Liver (tissue), 3 donors: ENCODE measurements at regions not wholly inside any gene's neighbourhood (a gene's known extent, or its start where the extent isn't known, plus 50 kb on each side); places are given as distances from the start of the nearest gene placed in this dataset.

ENCODE experiments used
- GABPA ChIP-seq, 2 donors: IDR thresholded peaks in 1 of 2; conservative IDR thresholded peaks in 1 of 2; 2 replicates each; pipeline ENCODE4 v1.6.1; 2016; ENCODE audit warnings: antibody characterized with exemption in 2 of 2, mild to moderate bottlenecking in 1 of 2, moderate library complexity in 1 of 2
- TF ChIP-seq, protein P1 (sequence below): IDR thresholded peaks from 2 replicates; pipeline ENCODE4 v1.6.1; 2016; ENCODE audit warnings: antibody characterized with exemption, mild to moderate bottlenecking
- TF ChIP-seq, protein P2 (sequence below): fragments of 150-350 bp; IDR thresholded peaks from 2 replicates; pipeline ENCODE4 v1.5.1; 2017; ENCODE audit warnings: improper control_type of control experiment, low read depth, low read length; ENCODE audit not compliant: missing input control
- TF ChIP-seq, protein P3 (sequence below): IDR thresholded peaks from 2 replicates; pipeline ENCODE4 v1.6.1; 2016; ENCODE audit warnings: antibody characterized with exemption
- TF ChIP-seq, protein P4 (sequence below): IDR thresholded peaks from 2 replicates; pipeline ENCODE4 v1.6.1; 2016; ENCODE audit warnings: antibody characterized with exemption
- donor health status: healthy.
- donor health status: healthy.

DNA sequence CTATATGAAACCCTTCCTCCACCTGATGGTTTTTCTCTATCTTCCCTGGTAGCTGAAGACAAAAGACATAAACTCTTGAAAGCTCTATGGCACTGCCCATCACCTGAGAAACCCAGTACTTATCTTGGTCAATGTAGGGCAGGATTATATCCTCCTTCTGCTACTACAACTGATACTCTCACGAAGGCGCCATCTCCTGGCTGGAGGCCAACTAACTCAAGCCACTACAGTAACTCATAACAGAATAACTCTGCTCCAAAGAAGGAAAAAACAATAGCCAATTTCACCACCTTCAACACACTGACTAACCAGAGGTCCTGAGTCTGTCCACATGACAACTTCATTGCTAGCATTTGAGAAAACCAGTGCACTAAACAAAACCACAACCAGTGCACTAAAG is 409.2 kb downstream of the CETN3 start:
- TF ChIP-seq, protein P1, sequence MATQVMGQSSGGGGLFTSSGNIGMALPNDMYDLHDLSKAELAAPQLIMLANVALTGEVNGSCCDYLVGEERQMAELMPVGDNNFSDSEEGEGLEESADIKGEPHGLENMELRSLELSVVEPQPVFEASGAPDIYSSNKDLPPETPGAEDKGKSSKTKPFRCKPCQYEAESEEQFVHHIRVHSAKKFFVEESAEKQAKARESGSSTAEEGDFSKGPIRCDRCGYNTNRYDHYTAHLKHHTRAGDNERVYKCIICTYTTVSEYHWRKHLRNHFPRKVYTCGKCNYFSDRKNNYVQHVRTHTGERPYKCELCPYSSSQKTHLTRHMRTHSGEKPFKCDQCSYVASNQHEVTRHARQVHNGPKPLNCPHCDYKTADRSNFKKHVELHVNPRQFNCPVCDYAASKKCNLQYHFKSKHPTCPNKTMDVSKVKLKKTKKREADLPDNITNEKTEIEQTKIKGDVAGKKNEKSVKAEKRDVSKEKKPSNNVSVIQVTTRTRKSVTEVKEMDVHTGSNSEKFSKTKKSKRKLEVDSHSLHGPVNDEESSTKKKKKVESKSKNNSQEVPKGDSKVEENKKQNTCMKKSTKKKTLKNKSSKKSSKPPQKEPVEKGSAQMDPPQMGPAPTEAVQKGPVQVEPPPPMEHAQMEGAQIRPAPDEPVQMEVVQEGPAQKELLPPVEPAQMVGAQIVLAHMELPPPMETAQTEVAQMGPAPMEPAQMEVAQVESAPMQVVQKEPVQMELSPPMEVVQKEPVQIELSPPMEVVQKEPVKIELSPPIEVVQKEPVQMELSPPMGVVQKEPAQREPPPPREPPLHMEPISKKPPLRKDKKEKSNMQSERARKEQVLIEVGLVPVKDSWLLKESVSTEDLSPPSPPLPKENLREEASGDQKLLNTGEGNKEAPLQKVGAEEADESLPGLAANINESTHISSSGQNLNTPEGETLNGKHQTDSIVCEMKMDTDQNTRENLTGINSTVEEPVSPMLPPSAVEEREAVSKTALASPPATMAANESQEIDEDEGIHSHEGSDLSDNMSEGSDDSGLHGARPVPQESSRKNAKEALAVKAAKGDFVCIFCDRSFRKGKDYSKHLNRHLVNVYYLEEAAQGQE: no peak
- TF ChIP-seq, protein P2, sequence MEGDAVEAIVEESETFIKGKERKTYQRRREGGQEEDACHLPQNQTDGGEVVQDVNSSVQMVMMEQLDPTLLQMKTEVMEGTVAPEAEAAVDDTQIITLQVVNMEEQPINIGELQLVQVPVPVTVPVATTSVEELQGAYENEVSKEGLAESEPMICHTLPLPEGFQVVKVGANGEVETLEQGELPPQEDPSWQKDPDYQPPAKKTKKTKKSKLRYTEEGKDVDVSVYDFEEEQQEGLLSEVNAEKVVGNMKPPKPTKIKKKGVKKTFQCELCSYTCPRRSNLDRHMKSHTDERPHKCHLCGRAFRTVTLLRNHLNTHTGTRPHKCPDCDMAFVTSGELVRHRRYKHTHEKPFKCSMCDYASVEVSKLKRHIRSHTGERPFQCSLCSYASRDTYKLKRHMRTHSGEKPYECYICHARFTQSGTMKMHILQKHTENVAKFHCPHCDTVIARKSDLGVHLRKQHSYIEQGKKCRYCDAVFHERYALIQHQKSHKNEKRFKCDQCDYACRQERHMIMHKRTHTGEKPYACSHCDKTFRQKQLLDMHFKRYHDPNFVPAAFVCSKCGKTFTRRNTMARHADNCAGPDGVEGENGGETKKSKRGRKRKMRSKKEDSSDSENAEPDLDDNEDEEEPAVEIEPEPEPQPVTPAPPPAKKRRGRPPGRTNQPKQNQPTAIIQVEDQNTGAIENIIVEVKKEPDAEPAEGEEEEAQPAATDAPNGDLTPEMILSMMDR: no peak
- TF ChIP-seq, protein P3, sequence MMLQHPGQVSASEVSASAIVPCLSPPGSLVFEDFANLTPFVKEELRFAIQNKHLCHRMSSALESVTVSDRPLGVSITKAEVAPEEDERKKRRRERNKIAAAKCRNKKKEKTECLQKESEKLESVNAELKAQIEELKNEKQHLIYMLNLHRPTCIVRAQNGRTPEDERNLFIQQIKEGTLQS: no peak
- TF ChIP-seq, protein P4, sequence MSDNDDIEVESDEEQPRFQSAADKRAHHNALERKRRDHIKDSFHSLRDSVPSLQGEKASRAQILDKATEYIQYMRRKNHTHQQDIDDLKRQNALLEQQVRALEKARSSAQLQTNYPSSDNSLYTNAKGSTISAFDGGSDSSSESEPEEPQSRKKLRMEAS: no peak
- TF ChIP-seq GABPA (IDR thresholded peaks at IDR 0.05 in 1 of 2, conservative IDR thresholded peaks at IDR 0.05 in 1 of 2): no peak
